ENCODE measurements at regions not wholly inside any gene's neighbourhood (a gene's known extent, or its start where the extent isn't known, plus 50 kb on each side); places are given as distances from the start of the nearest gene placed in this dataset.

DNA sequence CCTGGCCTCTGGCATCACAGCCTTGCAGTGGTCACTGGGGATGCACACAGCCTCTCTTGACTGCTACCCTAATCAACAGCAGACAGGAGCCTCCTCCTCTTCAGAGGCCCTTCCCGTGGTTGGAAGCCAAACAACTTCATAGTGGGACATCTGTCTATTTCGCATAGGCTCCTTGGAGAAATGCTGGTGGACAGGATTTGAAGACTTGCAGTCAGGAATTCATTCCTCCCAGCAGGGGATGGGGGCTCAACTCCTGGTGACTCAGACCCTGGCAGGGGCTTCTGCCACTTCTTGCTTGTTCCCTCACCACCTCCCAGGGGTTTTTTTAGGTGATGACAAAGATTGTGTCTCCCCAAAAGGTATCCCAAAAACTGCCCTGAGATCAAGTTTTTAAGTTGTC lies 191.7 kb upstream of the CAMK1G start:
- no peak for FAIRE-seq

DNA sequence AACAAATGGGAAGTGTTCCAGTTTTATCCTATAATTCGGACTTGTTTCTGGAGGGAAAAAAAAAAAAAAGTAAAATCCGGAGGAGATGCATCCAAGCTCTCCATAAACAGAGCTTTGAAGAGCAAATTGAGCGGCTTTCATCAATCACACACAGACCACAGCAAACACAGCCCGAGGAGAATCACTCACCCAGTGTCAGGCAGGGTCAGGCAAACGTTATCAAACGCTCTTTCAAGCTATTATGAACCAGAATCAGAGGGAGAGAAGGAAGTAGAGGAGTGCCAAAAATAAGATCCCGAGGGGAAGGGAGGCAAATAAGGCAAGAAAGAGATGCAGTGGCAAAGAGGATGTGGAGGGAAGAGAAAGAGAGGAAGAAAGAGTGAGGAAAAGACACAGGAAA lies 188.3 kb upstream of the CAMK1G start:
- FAIRE-seq: no peak

DNA sequence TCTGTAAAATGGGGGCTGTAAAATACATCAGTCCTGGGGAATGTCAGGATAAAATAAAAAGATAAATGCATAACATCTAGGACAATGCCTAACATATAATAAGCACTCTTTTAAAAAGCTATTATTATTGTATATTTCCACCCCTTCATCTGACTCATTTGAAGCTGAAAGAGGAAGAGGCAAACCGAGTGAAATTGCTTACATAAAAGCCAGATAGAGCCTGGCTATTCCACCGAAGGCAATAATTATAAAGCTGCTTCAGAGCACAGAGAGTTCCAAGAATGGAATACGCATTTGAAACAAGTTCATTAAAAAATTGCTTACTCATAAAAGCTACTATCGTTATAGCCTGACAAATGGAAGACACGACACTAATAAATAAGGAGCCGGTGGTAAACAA lies 186.1 kb upstream of the CAMK1G start:
- FAIRE-seq: no peak

- FAIRE-seq: no peak
Observed at GRCh38 chr1:209397910-209398309, 185.6 kb upstream of the CAMK1G start.

DNA sequence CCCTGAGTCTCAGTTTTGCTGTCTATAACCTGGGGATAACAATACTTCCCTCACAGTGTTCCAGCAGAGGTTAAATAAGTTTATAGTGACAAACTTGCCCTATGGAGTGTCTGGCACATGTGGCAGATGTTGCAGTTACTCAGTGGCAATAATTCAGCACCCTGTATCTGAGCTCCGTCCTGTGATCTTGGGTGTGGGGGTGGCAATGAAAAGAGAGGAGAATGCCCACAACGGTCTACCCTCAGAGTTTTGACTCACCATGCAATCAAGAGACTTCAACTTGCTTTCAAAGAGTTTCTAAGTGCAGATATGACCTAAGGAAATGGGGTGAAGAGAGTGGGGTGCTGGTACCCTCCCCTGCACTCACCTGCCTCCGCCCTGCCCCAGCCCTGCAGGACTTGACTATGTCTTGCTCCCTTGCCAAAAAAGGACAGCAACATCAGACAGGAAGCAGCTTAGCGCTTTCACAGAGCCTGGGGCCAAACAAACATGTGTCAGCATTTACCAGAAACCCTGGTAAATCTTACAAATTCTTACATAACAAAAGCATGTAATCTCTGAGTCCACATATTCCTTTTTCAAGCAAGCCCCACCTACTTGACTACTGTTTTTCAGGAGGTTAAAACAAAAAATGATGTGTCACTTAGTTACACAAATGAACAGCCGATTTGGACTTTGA lies 185.1 kb upstream of the CAMK1G start:
- FAIRE-seq: no peak

GRCh38 chr1:209399800-209400199 lies 183.7 kb upstream of the CAMK1G start:
- no peak for FAIRE-seq

DNA sequence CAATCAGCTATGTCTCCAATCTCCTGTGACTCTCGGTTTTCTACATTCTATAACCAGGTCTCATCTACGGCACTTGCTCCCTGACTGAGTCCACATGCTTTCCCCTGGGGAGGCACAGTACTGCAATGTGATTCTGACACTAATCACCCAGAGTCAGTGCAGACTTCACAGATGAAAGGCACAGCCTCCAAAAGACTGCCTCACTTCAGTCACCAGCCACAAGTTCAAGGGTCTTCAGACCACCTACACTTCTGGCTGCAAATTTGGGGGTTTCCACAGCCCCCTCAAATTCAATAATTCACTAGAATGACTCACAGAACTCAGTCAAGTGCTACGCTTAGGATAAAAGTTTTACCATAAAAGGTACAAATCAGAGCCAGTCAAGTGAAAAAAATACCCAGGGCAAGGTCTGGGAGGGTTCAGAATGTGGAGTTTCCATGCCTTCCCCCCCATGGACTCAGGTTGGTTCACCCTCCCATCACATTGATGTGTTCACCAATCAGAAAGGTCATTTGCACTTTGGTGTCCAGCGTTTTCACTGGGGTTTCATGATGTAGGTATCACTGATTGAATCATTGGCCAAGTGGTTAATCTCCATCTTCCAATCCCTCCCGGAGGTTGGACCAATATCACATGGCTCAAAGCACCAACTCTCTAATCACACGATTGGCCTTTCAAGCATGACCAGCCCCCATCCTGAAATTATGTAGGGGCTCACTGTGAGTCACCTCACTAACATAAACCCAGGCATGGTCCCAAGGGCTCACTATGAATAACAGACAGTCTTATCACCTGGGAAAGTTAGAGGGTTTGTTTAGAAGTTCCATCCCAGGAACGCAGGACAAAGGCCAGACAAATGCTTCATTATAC lies 182.9 kb upstream of the CAMK1G start:
- FAIRE-seq: no peak

DNA sequence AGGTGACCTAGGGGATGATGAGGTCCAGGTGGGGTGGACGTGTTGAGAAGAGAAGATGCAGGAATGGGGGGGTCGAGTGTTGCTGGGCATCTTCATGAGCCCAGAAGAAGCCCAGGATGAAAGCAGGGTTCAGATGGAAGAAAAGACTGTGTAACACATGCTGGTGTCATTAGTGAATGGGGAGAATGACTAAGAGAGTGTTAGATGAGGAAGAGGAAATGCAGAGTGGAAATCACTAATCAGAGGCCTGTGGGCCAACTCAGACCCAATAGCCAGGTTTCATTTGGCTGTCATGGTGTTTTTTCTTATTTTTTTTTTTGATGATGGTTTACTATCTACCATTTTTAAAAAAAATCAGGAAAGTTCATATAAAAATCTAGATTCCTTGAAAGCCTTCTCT lies 180.8 kb upstream of the CAMK1G start:
- no peak for FAIRE-seq

DNA sequence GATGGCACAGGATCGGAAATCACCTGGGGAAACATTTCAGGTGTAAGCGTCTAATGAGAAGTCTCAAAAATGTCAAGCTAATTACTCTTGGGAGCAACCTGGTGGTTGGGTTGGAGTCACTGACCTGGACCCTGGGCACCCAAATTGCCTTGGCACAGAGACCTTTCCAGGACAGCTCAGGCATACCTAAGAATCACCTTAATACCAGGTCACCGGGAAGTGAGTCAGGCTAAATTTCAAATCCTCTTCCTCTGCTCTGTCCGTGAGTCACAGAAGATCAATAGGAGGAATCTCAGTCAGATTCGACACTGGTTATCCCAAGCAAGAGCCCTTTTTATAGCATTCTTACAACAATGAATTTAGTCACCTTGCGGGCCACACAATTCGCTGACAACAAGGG lies 179.6 kb upstream of the CAMK1G start:
- no peak for FAIRE-seq

DNA sequence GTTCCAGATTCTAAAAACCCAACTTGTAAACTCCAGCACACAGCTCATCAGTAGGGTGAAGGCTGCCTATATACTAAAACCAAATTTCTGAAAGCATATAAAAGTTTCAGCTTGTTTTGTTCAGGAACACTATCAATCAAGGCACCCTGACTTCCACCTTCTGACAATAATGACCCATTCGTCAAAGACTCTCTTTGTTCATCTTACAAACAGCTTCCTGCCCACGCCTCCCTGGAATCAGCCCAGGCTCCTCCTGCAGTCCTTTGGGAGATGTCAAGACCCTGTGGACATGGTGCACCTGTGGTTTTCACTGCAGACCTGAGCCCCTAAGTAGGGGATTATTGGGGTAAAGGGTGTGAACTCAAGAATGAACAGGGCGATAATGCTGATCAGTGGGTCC lies 178.9 kb upstream of the CAMK1G start:
- no peak for FAIRE-seq

DNA sequence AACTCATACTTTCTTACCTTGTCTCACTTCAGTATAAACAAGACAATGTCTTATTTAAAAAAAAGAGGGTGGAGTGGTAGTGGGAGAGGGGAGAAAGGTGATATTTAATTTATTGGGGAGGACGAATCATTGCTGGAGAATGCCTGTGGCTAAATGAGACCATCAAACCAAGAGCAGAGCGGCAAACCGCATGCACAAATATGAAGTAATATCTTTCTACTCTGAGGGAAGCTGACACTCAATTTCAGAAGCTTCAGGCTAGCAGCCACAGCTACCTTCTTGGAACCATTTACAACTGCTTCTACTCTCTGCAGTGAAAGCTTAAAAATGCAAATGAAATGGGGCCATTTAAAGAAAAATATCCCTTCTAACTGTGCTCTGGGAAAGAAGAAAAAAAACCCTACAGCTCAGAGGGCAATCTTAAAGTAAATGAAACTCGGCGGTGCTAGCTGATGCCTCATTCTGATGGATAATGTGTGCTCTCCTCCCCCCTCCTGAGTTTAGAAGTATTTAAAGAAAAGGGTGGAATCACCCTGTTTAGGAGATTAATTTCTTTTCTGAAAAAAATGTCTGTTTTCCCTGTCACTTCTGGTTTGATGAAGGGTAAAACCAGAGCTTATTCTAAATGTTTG lies 178.2 kb upstream of the CAMK1G start:
- FAIRE-seq: no peak

GRCh38 chr1:209406168-209406567 lies 177.3 kb upstream of the CAMK1G start:
- FAIRE-seq: no peak

- FAIRE-seq: no peak
Observed at GRCh38 chr1:209406595-209406994, 176.9 kb upstream of the CAMK1G start.

DNA sequence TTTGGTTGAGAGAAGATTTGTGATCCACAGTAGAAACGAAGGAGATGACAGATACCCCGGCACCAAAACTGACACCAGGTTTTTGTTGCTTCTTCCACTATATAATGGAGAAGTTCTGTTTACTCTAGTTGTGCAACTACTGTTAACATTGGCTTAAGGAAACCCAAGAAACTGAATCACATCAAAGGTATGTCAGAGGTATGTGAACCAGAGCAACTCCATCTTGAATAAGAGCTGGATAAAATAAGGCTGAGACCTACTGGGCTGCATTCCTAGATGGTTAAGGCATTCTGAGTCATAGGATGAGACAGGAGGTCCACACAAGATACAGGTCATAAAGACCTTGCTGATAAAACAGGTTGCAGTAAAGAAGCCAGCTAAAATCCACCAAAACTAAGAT lies 173.7 kb upstream of the CAMK1G start:
- no peak for FAIRE-seq

DNA sequence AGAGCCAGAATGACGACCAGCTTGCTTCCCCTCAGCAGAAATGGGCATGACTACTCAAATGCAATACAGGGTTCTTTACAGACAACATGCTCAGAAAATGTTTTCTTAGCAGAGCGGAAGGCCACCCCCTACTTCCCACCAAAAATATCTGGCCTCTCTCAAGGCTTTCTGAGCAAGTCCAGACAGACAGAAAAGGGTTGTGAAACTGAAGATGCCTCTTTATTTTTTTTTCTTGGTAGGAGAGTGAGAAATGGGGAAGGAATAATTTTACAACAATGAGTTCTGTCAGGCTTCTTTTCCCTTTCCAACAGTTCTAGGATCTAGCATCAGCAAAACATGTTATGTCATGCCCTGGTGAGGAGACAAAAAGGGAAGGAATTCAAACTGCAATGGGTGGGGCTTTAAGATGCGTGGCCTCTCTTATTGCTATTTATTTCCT lies 172.0 kb upstream of the CAMK1G start:
- no peak for FAIRE-seq

- FAIRE-seq: no peak
Observed at GRCh38 chr1:209412036-209412435, 171.5 kb upstream of the CAMK1G start.

GRCh38 chr1:209412566-209412965 lies 170.9 kb upstream of the CAMK1G start:
- FAIRE-seq: no peak

DNA sequence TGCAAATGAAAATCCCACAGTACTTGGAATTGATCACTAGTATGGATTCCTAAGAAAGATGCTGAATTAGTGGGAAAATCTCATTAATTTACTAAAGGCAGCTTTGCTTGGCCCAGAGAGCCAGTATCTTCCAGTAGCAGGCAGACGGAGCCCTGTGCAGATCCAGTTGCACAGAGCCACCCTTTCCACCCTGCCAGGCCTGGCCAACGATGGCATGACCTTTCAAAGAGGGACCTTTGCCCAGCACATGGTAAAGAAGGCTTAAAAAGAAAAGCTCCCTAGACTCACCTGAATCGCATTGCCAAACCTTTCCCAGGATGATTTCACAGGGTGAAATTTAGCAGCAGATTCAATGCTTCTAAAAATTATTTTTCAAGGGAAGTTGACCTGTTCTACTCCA lies 170.5 kb upstream of the CAMK1G start:
- FAIRE-seq: no peak

GRCh38 chr1:209414803-209415329 lies 168.6 kb upstream of the CAMK1G start:
- FAIRE-seq: no peak

- FAIRE-seq: no peak
Observed at GRCh38 chr1:209416039-209416438, 167.5 kb upstream of the CAMK1G start.

GRCh38 chr1:209416716-209417115 lies 166.8 kb upstream of the CAMK1G start:
- FAIRE-seq: no peak

- FAIRE-seq: no peak
Observed at GRCh38 chr1:209417761-209418160, 165.8 kb upstream of the CAMK1G start.

DNA sequence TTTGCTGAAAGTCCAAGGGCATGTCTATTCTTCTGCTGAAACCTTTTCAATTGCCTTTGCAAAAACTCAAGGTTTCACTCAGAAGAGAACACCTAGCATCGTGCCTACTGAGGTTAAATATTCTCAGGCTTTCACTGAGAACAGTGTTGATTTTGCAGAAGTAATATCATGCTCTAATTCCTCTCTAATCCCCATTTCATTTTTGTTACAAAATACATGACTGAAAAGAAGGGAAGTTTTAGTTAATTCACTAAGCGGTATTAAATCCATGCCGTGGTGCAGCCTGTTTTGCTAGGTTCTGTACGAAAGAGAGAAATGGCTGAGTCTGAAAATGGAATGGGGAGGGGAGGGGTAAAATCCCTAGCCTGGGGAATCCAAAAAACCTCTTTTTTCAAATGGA lies 163.2 kb upstream of the CAMK1G start:
- no peak for FAIRE-seq

- peak; percentile 41 for FAIRE-seq
Observed at GRCh38 chr1:209421186-209421585, 162.3 kb upstream of the CAMK1G start.
